ENCODE measurements at regions not wholly inside any gene's neighbourhood (a gene's known extent, or its start where the extent isn't known, plus 50 kb on each side); places are given as distances from the start of the nearest gene placed in this dataset.

DNA sequence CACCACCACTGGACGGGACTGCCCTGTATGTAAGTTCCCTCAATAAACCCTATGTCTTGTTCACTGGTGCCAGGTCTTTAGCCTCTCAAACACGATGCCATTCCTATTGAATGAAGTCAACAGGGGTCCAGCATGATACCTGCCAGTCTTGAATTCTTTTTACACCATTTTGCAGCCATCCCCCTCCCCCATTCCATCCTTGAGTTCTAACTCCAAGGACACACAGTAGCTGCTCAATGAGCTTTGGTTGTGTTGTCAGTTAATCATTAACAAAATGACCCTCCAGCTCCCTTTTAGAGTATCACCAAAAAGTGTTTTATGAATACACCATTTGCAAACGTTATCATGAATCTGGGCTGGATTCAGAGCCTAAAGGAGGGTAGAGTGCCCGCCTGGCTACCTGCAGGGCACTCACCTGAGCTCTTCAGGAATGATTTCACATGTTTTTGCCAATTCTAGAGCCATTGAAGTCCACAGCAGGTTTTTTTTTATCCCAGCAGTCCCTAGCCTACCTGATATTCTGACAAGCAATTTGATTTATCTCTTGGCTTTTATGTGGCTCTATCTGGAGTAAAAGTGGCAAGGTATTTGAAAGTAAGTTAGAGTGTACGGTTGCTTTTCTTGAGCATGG, 271.8 kb downstream of the SMARCA2 start:
- no peaks in the 10 kb centered on the region for H3K9me3 ChIP-seq (ENCODE audit: control insufficient read depth in 2 of 2, insufficient read depth in 1 of 2, low read length in 1 of 2)
- H3K4me1 ChIP-seq (ENCODE audit: control insufficient read depth in 2 of 2, insufficient read depth in 2 of 2, low read length in 2 of 2): no peaks in the 10 kb centered on the region
- no peaks in the 10 kb centered on the region for H3K27me3 ChIP-seq (ENCODE audit: control insufficient read depth in 2 of 2, insufficient read depth in 1 of 2, low read length in 1 of 2)
- no peak for DNase-seq (ENCODE audit: low read depth in 6 of 9, low spot score in 9 of 9)
- no peak overlapping the region for H3K27ac ChIP-seq (ENCODE audit: low read depth in 1 of 2, low read length in 1 of 2)
- H3K4me3 ChIP-seq (ENCODE audit: low read length in 2 of 2): no peak overlapping the region
- WGBS: 93% methylated on average over 5 of the region's 5 CpGs
- no peaks in the 10 kb centered on the region for H3K36me3 ChIP-seq (ENCODE audit: control insufficient read depth in 2 of 2, insufficient read depth in 2 of 2, low read length in 1 of 2)

DNA sequence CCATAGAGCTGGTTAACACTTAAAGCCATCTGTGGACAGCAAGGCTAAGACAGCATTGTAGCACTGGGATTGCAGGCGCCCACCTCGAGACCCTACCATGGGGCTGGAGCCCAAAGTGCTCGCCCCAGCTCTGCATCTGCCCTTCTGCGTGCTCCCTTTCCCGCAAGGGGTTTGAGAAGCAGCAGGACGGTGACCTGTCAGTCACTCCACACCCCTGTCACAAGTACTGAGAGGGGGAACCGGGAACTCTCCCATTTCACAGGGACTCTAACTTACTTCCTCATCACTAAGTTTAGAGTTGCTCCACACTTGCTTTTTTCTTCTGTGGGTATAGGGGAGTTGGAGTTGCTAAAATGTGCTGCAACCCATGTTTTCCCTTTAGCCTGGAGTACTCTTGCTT, 273.2 kb downstream of the SMARCA2 start:
- no peak overlapping the region for H3K27ac ChIP-seq (ENCODE audit: low read depth in 1 of 2, low read length in 1 of 2)
- H3K9me3 ChIP-seq (ENCODE audit: control insufficient read depth in 2 of 2, insufficient read depth in 1 of 2, low read length in 1 of 2): no peaks in the 10 kb centered on the region
- 96% methylated on average over 7 of the region's 7 CpGs for WGBS
- H3K27me3 ChIP-seq (ENCODE audit: control insufficient read depth in 2 of 2, insufficient read depth in 1 of 2, low read length in 1 of 2): no peaks in the 10 kb centered on the region
- H3K4me1 ChIP-seq (ENCODE audit: control insufficient read depth in 2 of 2, insufficient read depth in 2 of 2, low read length in 2 of 2): no peaks in the 10 kb centered on the region
- H3K36me3 ChIP-seq (ENCODE audit: control insufficient read depth in 2 of 2, insufficient read depth in 2 of 2, low read length in 1 of 2): no peaks in the 10 kb centered on the region
- no peak overlapping the region for H3K4me3 ChIP-seq (ENCODE audit: low read length in 2 of 2)
- no peak for DNase-seq (ENCODE audit: low read depth in 6 of 9, low spot score in 9 of 9)

DNA sequence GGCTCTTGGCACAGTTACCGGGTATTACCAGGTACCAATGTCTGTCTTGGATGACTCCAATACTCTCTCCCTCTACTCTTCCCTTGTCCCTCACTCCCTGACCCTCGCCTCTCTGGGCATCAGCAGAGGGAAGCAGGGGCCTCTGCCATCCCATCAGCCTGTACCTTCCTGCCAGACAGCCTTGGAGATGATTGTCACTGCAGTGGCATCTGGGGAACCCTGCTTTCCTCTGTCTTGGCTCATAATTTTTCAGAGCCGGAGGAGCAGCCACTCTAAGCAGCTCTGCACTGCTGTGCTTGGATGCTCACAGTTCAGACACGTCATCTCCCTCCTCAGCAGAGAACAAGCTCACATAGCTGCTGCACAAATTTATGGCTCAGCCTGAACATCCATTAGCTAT, 274.1 kb downstream of the SMARCA2 start:
- DNase-seq (ENCODE audit: low read depth in 6 of 9, low spot score in 9 of 9): no peak
- Histone ChIP-seq H3K27ac (ENCODE audit: low read depth in 1 of 2, low read length in 1 of 2) (no peak overlapping the region), H3K9me3 (ENCODE audit: control insufficient read depth in 2 of 2, insufficient read depth in 1 of 2, low read length in 1 of 2) (no peaks in the 10 kb centered on the region), H3K36me3 (ENCODE audit: control insufficient read depth in 2 of 2, insufficient read depth in 2 of 2, low read length in 1 of 2) (no peaks in the 10 kb centered on the region), H3K4me1 (ENCODE audit: control insufficient read depth in 2 of 2, insufficient read depth in 2 of 2, low read length in 2 of 2) (no peaks in the 10 kb centered on the region), H3K4me3 (ENCODE audit: low read length in 2 of 2) (no peak overlapping the region), H3K27me3 (ENCODE audit: control insufficient read depth in 2 of 2, insufficient read depth in 1 of 2, low read length in 1 of 2) (no peaks in the 10 kb centered on the region)
- WGBS: 80% methylated on average over 4 of the region's 4 CpGs

DNA sequence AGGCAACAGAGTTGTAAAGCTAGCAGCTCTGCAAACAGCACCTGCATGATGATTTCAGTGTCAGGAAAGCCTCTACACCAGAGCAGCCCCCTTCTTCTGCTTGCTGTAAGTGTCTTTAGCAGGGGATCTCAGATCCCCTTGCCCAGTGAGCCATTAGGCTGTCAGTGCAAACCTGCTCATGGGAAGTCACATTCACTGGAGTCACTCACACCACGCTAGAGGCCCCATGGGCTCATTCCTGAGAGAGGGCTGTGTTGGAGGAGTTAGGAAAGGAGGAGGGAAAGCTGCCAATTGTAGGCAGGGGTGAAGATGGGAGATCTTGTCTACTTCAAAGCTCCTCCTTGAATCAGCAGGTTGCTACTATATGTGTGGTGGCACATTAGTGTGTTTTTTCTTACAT, 275.2 kb downstream of the SMARCA2 start:
- DNase-seq (ENCODE audit: low read depth in 6 of 9, low spot score in 9 of 9): no peak
- WGBS: 89% methylated on average over 1 of the region's 1 CpG
- Histone ChIP-seq H3K4me1 (ENCODE audit: control insufficient read depth in 2 of 2, insufficient read depth in 2 of 2, low read length in 2 of 2) (no peaks in the 10 kb centered on the region), H3K27ac (ENCODE audit: low read depth in 1 of 2, low read length in 1 of 2) (no peak overlapping the region), H3K9me3 (ENCODE audit: control insufficient read depth in 2 of 2, insufficient read depth in 1 of 2, low read length in 1 of 2) (no peaks in the 10 kb centered on the region), H3K36me3 (ENCODE audit: control insufficient read depth in 2 of 2, insufficient read depth in 2 of 2, low read length in 1 of 2) (no peaks in the 10 kb centered on the region), H3K4me3 (ENCODE audit: low read length in 2 of 2) (no peak overlapping the region), H3K27me3 (ENCODE audit: control insufficient read depth in 2 of 2, insufficient read depth in 1 of 2, low read length in 1 of 2) (no peaks in the 10 kb centered on the region)

DNA sequence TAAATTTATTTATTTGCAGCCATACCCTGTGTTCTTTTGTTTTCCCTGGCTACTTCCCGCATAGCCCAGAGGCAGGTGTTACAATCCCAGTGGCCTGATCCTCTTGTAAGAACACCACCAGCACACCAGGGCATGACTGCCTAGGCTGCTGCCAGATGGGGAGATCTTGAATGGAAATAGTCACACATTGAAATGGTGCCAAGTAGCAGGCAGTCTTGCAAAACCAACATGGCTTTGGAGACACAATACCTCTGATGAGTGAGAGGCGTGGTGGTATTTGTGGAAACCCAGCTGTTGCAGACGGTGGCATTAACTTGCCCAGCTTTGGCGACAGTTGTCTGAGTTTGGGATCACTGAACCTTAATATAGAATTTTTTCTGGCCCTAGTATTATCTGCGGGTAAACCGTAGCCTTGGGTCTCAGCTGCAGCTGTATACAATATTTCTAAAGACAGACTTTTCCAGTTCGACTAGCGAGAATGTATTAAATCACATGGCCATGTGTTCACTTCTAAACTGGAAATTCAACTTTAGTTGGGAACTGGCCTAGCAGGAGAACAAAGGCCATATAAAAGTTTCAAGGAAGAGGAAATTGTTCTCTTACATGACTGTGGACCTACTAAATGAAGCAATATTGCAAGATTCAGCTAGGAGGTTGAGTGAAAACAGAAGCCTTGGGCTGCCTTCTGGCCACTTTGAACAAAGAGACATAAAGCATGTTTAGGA, 277.0 kb downstream of the SMARCA2 start:
- H3K36me3 ChIP-seq (ENCODE audit: control insufficient read depth in 2 of 2, insufficient read depth in 2 of 2, low read length in 1 of 2): no peaks in the 10 kb centered on the region
- no peak overlapping the region for H3K27ac ChIP-seq (ENCODE audit: low read depth in 1 of 2, low read length in 1 of 2)

DNA sequence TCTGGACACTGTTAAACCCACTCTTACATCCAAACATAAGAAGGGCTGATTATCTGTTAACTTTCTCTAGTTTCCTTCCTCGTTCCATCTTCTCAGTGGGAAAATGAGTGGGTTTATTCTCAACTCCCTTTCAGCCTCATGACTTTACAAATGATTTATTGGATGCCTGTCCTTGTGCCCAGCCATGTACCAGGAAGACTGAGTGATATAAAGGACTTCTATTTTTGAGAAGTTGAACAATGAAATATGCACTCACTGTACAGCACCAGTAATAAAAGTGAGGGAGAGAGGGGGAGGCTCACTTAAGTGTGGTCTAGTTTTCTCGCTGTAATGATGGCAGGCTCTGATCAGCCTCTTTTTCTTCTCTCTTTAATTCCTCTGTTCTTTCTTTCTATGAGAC, 277.6 kb downstream of the SMARCA2 start:
- WGBS: 92% methylated on average over 2 of the region's 2 CpGs
- DNase-seq (ENCODE audit: low read depth in 6 of 9, low spot score in 9 of 9): no peak
- no peak overlapping the region for H3K27ac ChIP-seq (ENCODE audit: low read depth in 1 of 2, low read length in 1 of 2)
- no peaks in the 10 kb centered on the region for H3K36me3 ChIP-seq (ENCODE audit: control insufficient read depth in 2 of 2, insufficient read depth in 2 of 2, low read length in 1 of 2)
- peaks cover 0 to 2% of the 10 kb centered on the region in 2 donors for H3K9me3 ChIP-seq (ENCODE audit: control insufficient read depth in 2 of 2, insufficient read depth in 1 of 2, low read length in 1 of 2)
- no peaks in the 10 kb centered on the region for H3K27me3 ChIP-seq (ENCODE audit: control insufficient read depth in 2 of 2, insufficient read depth in 1 of 2, low read length in 1 of 2)
- H3K4me1 ChIP-seq (ENCODE audit: control insufficient read depth in 2 of 2, insufficient read depth in 2 of 2, low read length in 2 of 2): no peaks in the 10 kb centered on the region
- no peak overlapping the region for H3K4me3 ChIP-seq (ENCODE audit: low read length in 2 of 2)

More for the DNA sequence above, 277.0 kb downstream of the SMARCA2 start:
- H3K27me3 ChIP-seq (ENCODE audit: control insufficient read depth in 2 of 2, insufficient read depth in 1 of 2, low read length in 1 of 2): no peaks in the 10 kb centered on the region
- WGBS: 95% methylated on average over 8 of the region's 8 CpGs
- H3K9me3 ChIP-seq (ENCODE audit: control insufficient read depth in 2 of 2, insufficient read depth in 1 of 2, low read length in 1 of 2): peaks cover 0 to 2% of the 10 kb centered on the region in 2 donors
- no peaks in the 10 kb centered on the region for H3K4me1 ChIP-seq (ENCODE audit: control insufficient read depth in 2 of 2, insufficient read depth in 2 of 2, low read length in 2 of 2)
- H3K4me3 ChIP-seq (ENCODE audit: low read length in 2 of 2): no peak overlapping the region
- DNase-seq (ENCODE audit: low read depth in 6 of 9, low spot score in 9 of 9): no peak

DNA sequence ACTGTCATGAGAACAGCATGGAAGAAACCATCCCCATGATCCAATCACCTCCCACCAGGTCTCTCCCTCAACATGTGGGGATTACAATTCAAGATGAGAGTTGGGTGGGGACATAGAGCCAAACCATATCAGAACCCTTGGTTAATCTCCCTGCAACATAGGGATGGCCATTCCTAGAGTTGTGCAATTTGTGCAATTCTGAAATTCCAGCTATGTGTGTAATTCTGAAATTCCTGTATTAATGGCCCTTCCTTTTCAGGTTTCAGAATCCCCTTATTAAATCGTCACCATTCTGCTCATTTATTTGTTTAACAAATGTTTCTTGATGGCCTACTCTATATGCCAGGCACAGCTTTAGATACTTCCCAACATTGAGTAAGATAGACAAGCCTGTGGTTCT, 282.6 kb downstream of the SMARCA2 start:
- no peak overlapping the region for H3K27ac ChIP-seq (ENCODE audit: low read depth in 1 of 2, low read length in 1 of 2)
- H3K4me3 ChIP-seq (ENCODE audit: low read length in 2 of 2): no peak overlapping the region
- no peak for DNase-seq (ENCODE audit: low read depth in 6 of 9, low spot score in 9 of 9)
- H3K27me3 ChIP-seq (ENCODE audit: control insufficient read depth in 2 of 2, insufficient read depth in 1 of 2, low read length in 1 of 2): no peaks in the 10 kb centered on the region
- H3K4me1 ChIP-seq (ENCODE audit: control insufficient read depth in 2 of 2, insufficient read depth in 2 of 2, low read length in 2 of 2): no peaks in the 10 kb centered on the region
- no peaks in the 10 kb centered on the region for H3K36me3 ChIP-seq (ENCODE audit: control insufficient read depth in 2 of 2, insufficient read depth in 2 of 2, low read length in 1 of 2)
- WGBS: 96% methylated on average over 1 of the region's 1 CpG
- H3K9me3 ChIP-seq (ENCODE audit: control insufficient read depth in 2 of 2, insufficient read depth in 1 of 2, low read length in 1 of 2): peaks cover 0 to 2% of the 10 kb centered on the region in 2 donors

DNA sequence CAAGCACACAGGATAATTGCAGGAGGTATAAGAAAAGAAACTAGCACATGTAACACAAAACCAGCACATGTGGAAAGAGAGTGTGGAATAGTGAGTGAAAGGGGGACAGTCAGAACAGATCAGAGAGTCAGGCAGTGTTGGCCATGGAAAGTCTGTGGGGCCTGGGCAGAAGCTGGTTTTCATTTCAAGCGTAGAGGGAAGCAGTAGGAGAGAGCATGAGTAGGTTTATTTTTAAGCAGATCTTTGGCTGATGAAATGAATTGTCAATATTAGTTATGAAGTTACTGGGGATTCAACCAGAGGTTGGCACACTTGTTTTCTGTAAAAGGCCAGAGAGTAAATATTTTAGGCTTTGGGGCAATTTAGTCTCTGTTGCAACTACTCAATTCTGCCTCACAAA, 283.1 kb downstream of the SMARCA2 start:
- H3K4me3 ChIP-seq (ENCODE audit: low read length in 2 of 2): no peak overlapping the region
- no peaks in the 10 kb centered on the region for H3K36me3 ChIP-seq (ENCODE audit: control insufficient read depth in 2 of 2, insufficient read depth in 2 of 2, low read length in 1 of 2)
- peaks cover 0 to 2% of the 10 kb centered on the region in 2 donors for H3K9me3 ChIP-seq (ENCODE audit: control insufficient read depth in 2 of 2, insufficient read depth in 1 of 2, low read length in 1 of 2)
- H3K4me1 ChIP-seq (ENCODE audit: control insufficient read depth in 2 of 2, insufficient read depth in 2 of 2, low read length in 2 of 2): no peaks in the 10 kb centered on the region
- 96% methylated on average over 1 of the region's 1 CpG for WGBS
- no peak overlapping the region for H3K27ac ChIP-seq (ENCODE audit: low read depth in 1 of 2, low read length in 1 of 2)
- DNase-seq (ENCODE audit: low read depth in 6 of 9, low spot score in 9 of 9): no peak
- H3K27me3 ChIP-seq (ENCODE audit: control insufficient read depth in 2 of 2, insufficient read depth in 1 of 2, low read length in 1 of 2): no peaks in the 10 kb centered on the region

DNA sequence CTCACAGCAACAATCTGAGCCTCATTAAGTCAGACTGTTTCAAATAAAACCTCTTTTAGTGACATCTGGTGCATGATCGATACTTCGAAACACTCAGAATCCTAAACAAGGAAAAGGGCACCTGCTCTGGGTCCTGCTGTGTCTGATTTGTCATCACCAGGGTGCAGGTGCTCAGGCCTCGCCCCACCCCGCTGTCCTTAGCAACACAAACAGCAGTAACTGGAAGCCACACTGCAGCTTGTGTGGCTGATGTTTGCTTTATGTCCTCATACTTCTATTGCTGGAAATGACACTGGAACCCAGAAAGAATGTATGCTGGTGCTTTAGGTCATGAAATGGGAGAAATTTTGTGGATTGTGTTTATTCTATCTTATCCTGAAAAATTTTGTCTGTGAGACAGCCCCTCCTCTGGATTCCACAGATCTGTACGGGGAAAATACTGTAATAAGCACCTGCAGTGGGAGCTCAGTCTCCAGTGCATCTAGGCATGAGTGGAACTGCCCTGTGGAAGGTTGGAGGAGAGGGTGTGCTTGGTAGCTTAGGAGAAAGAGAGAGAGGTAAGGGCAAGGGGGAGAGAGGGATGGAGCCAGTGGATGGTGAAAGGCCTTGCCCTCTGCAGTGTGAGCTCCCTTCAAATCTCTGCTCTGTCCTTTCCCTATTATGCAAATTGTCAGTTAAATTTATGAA, 284.2 kb downstream of the SMARCA2 start:
- no peaks in the 10 kb centered on the region for H3K27me3 ChIP-seq (ENCODE audit: control insufficient read depth in 2 of 2, insufficient read depth in 1 of 2, low read length in 1 of 2)
- no peak for DNase-seq (ENCODE audit: low read depth in 6 of 9, low spot score in 9 of 9)
- H3K27ac ChIP-seq (ENCODE audit: low read depth in 1 of 2, low read length in 1 of 2): no peak overlapping the region
- H3K9me3 ChIP-seq (ENCODE audit: control insufficient read depth in 2 of 2, insufficient read depth in 1 of 2, low read length in 1 of 2): peaks cover 0 to 2% of the 10 kb centered on the region in 2 donors
- H3K4me3 ChIP-seq (ENCODE audit: low read length in 2 of 2): no peak overlapping the region
- no peaks in the 10 kb centered on the region for H3K4me1 ChIP-seq (ENCODE audit: control insufficient read depth in 2 of 2, insufficient read depth in 2 of 2, low read length in 2 of 2)
- 93% methylated on average over 5 of the region's 5 CpGs for WGBS
- no peaks in the 10 kb centered on the region for H3K36me3 ChIP-seq (ENCODE audit: control insufficient read depth in 2 of 2, insufficient read depth in 2 of 2, low read length in 1 of 2)
